B cell (primary cell): ENCODE measurements at regions not wholly inside any gene's neighbourhood (a gene's known extent, or its start where the extent isn't known, plus 50 kb on each side); places are given as distances from the start of the nearest gene placed in this dataset.

ENCODE experiments used
- ATAC-seq: fragments of 200-7000 bp; cut with Tn5 transposase; one replicate; pipeline ENCODE4 v1.10.0; 2021; ENCODE audit warnings: low read depth, mild to moderate bottlenecking, moderate number of reproducible peaks, moderate library complexity
- CTCF ChIA-PET: fragments of 350-600 bp; sonication (Branson Sonifier 250); formaldehyde crosslinking; loops from one replicate; lab custom pipeline; 2021; ENCODE audit warnings: antibody characterized with exemption, inconsistent platforms; lab: Charles Lee
- POLR2A ChIA-PET: fragments of 350-600 bp; sonication (Branson Sonifier 250); formaldehyde crosslinking; loops from one replicate; lab custom pipeline; 2021; ENCODE audit warnings: antibody characterized with exemption; lab: Charles Lee
- DNase-seq: peaks from one replicate; pipeline ENCODE4 v3.0.0; 2013
- H2AFZ ChIP-seq: 2 replicates; pipeline ENCODE4 v1.6.1; 2012; ENCODE audit warnings: mild to moderate bottlenecking, low read depth, low read length; ENCODE audit not compliant: insufficient read depth, poor library complexity, severe bottlenecking
- H3K27ac ChIP-seq, 2 donors: 1 replicate in 1 of 2; 2 replicates in 1 of 2; pipeline ENCODE4 v1.5.1; 2012 to 2013; ENCODE audit warnings: low read length in 2 of 2, mild to moderate bottlenecking in 2 of 2, moderate library complexity in 1 of 2
- H3K27me3 ChIP-seq, 4 experiments: fragments of 200-600 bp in 1 of 4; sonication (generic) in 1 of 4; replicated peaks in 1 of 4; 1 replicate in 2 of 4; 2 replicates in 2 of 4; pipeline versions ENCODE4 v1.6.1 to v1.7.0; 2013 to 2016; ENCODE audit warnings: low read length in 3 of 4, mild to moderate bottlenecking in 2 of 4, mixed read lengths in 1 of 4, moderate library complexity in 1 of 4; ENCODE audit not compliant: insufficient read depth in 4 of 4, control insufficient read depth in 3 of 4; ENCODE audit errors: control extremely low read depth in 1 of 4
- H3K36me3 ChIP-seq, 2 experiments: replicated peaks in 1 of 2; 1 replicate in 1 of 2; 2 replicates in 1 of 2; pipeline versions ENCODE4 v1.6.1 to v1.7.1; 2013; ENCODE audit warnings: low read length in 1 of 2; ENCODE audit not compliant: insufficient read depth in 2 of 2, control insufficient read depth in 1 of 2; ENCODE audit errors: control extremely low read depth in 1 of 2, extremely low read depth in 1 of 2
- H3K4me1 ChIP-seq, 2 donors: fragments of 200-600 bp in 1 of 2; sonication (generic) in 1 of 2; 1 replicate in 1 of 2; 2 replicates in 1 of 2; pipeline versions ENCODE4 v1.5.1 to v1.6.1; 2013 to 2017; ENCODE audit warnings: low read length in 2 of 2; ENCODE audit not compliant: control insufficient read depth in 2 of 2, insufficient read depth in 2 of 2
- H3K4me2 ChIP-seq: replicated peaks from 2 replicates; pipeline ENCODE3; 2012; ENCODE audit warnings: mild to moderate bottlenecking, low read depth, low read length; ENCODE audit not compliant: poor library complexity, severe bottlenecking
- H3K4me3 ChIP-seq, 5 experiments: fragments of 200-600 bp in 1 of 5; sonication (generic) in 1 of 5; 1 replicate in 3 of 5; 2 replicates in 2 of 5; pipeline versions ENCODE4 v1.5.1 to v1.7.0; 2011 to 2016; ENCODE audit warnings: low read length in 4 of 5, mild to moderate bottlenecking in 4 of 5, low read depth in 2 of 5, control low read depth in 1 of 5, moderate library complexity in 1 of 5; ENCODE audit not compliant: insufficient read depth in 1 of 5; ENCODE audit errors: control extremely low read depth in 1 of 5, extremely low read depth in 1 of 5
- H3K79me2 ChIP-seq: fragments of 200-600 bp; sonication (generic); one replicate; pipeline ENCODE4 v1.6.0; 2016; ENCODE audit warnings: low read length; ENCODE audit not compliant: control insufficient read depth, insufficient read depth
- H3K9ac ChIP-seq: fragments of 200-600 bp; sonication (generic); 2 replicates; pipeline ENCODE4 v1.6.1; 2017; ENCODE audit warnings: mild to moderate bottlenecking, low read length, moderate library complexity
- H3K9me3 ChIP-seq, 3 donors: one replicate each; pipeline versions ENCODE4 v1.6.1 to v1.7.1; 2013; ENCODE audit warnings: low read length in 2 of 3; ENCODE audit not compliant: control insufficient read depth in 2 of 3, insufficient read depth in 1 of 3; ENCODE audit errors: control extremely low read depth in 1 of 3
- H4K20me1 ChIP-seq: 2 replicates; pipeline ENCODE4 v1.6.0; 2012; ENCODE audit warnings: mild to moderate bottlenecking, low read length; ENCODE audit not compliant: insufficient read depth, control insufficient read depth, poor library complexity, severe bottlenecking
- H3K27ac Mint-ChIP-seq: one replicate; pipeline ENCODE4 v1.8.0; 2021; ENCODE audit warnings: mixed read lengths
- H3K27me3 Mint-ChIP-seq: one replicate; pipeline ENCODE4 v1.8.0; 2021; ENCODE audit warnings: mixed read lengths
- H3K4me1 Mint-ChIP-seq: one replicate; pipeline ENCODE4 v1.8.0; 2021; ENCODE audit warnings: mixed read lengths
- H3K4me3 Mint-ChIP-seq: one replicate; pipeline ENCODE4 v1.8.0; 2021; ENCODE audit warnings: mixed read lengths
- H3K9me3 Mint-ChIP-seq: one replicate; pipeline ENCODE4 v1.8.0; 2022; ENCODE audit warnings: mixed read lengths; ENCODE audit not compliant: insufficient read depth
- CTCF ChIP-seq: fragments of 200-600 bp; IDR thresholded peaks from one replicate; pipeline ENCODE4 v1.8.0; 2022; ENCODE audit warnings: antibody characterized with exemption, mild to moderate bottlenecking
- EZH2 ChIP-seq: IDR thresholded peaks from 2 replicates; pipeline ENCODE4 v1.6.1; 2012; ENCODE audit warnings: borderline replicate concordance, low read depth, mild to moderate bottlenecking, moderate library complexity, low read length; ENCODE audit not compliant: insufficient read depth, poor library complexity, severe bottlenecking
- WGBS: methylation state at CpG from one replicate; pipeline ENCODE4 v1.1.5; 2013; ENCODE audit warnings: missing lambda C conversion rate; ENCODE audit not compliant: insufficient coverage; 5-methylcytosine and 5-hydroxymethylcytosine counted together
- intact Hi-C: fragments of 100-400 bp; cut with micrococcal nuclease; formaldehyde crosslinking; loops from one replicate; pipeline ENCODE4 v1.10.0; 2022

GRCh38 chr14:85912141-85912540 is 382.2 kb downstream of the FLRT2 start:
- Histone ChIP-seq H3K27me3 (no peaks in the 10 kb centered on the region), H3K4me1 (no peaks in the 10 kb centered on the region), H3K4me2 (no peak overlapping the region), H4K20me1 (no peaks in the 10 kb centered on the region), H3K9me3 (no peaks in the 10 kb centered on the region), H3K9ac (no peak overlapping the region), H3K79me2 (no peaks in the 10 kb centered on the region), H3K36me3 (no peaks in the 10 kb centered on the region), H2AFZ (no peak overlapping the region), H3K4me3 (no peak overlapping the region), H3K27ac (no peak overlapping the region)
- TF ChIP-seq CTCF (no peak), EZH2 (no peak)
- CTCF ChIA-PET: no interaction called here
- no peaks in the 10 kb centered on the region for H3K27me3 Mint-ChIP-seq
- no peaks in the 10 kb centered on the region for H3K4me1 Mint-ChIP-seq
- POLR2A ChIA-PET: no interaction called here
- no peak for ATAC-seq
- no peak overlapping the region for H3K27ac Mint-ChIP-seq
- WGBS: 100% methylated on average over 2 of the region's 6 CpGs
- no peak for DNase-seq
- intact Hi-C loops: no loop called here
- no peak overlapping the region for H3K4me3 Mint-ChIP-seq
- H3K9me3 Mint-ChIP-seq: peaks cover 2% of the 10 kb centered on the region

GRCh38 chr14:85911044-85911443 is 381.1 kb downstream of the FLRT2 start:
- Histone ChIP-seq H3K9me3 (no peaks in the 10 kb centered on the region), H3K4me3 (no peak overlapping the region), H3K27ac (no peak overlapping the region), H3K4me2 (no peak overlapping the region), H4K20me1 (no peaks in the 10 kb centered on the region), H3K4me1 (no peaks in the 10 kb centered on the region), H3K9ac (no peak overlapping the region), H2AFZ (no peak overlapping the region), H3K36me3 (no peaks in the 10 kb centered on the region), H3K79me2 (no peaks in the 10 kb centered on the region), H3K27me3 (no peaks in the 10 kb centered on the region)
- no CpG with 5 or more reads among the region's 2 CpGs for WGBS
- Mint-ChIP-seq H3K9me3 (peaks cover 2% of the 10 kb centered on the region), H3K27ac (no peak overlapping the region), H3K27me3 (no peaks in the 10 kb centered on the region), H3K4me1 (no peaks in the 10 kb centered on the region), H3K4me3 (no peak overlapping the region)
- POLR2A ChIA-PET: no interaction called here
- DNase-seq (no peak), ATAC-seq (no peak)
- CTCF ChIA-PET: no interaction called here
- intact Hi-C loops: no loop called here
- no peak for TF ChIP-seq CTCF
- no peak for TF ChIP-seq EZH2
